ENCODE measurements at regions not wholly inside any gene's neighbourhood (a gene's known extent, or its start where the extent isn't known, plus 50 kb on each side); places are given as distances from the start of the nearest gene placed in this dataset.

- H3K4me2 ChIP-seq (ENCODE audit: low read length): no peak overlapping the region
- no peaks in the 10 kb centered on the region for H3K9me3 ChIP-seq (ENCODE audit: low read length)
- H3K79me2 ChIP-seq (replicated peaks; ENCODE audit: insufficient read depth, low read length): no peaks in the 10 kb centered on the region
- no peaks in the 10 kb centered on the region for H3K27me3 ChIP-seq (ENCODE audit: insufficient read depth, low read depth, low read length)
- no peaks in the 10 kb centered on the region for H3K9me2 ChIP-seq (ENCODE audit: insufficient read depth, low read length)
- H3K4me3 ChIP-seq (ENCODE audit: low read length): no peak overlapping the region
- no peak overlapping the region for H3K9ac ChIP-seq (ENCODE audit: low read length)
- no peak overlapping the region for H2AFZ ChIP-seq (ENCODE audit: low read depth, low read length)
- H3K27ac ChIP-seq (ENCODE audit: low read length): no peak overlapping the region
- no peaks in the 10 kb centered on the region for H4K20me1 ChIP-seq (ENCODE audit: insufficient read depth)
- TF ChIP-seq SMC3 (conservative IDR thresholded peaks at IDR 0.05; ENCODE audit: poor library complexity) (no peak), MXI1 (conservative IDR thresholded peaks at IDR 0.05; ENCODE audit: poor library complexity, severe bottlenecking) (no peak)
- no peaks in the 10 kb centered on the region for H3F3A ChIP-seq (ENCODE audit: insufficient read depth, low read length, poor library complexity, severe bottlenecking)
- no peaks in the 10 kb centered on the region for H3K36me3 ChIP-seq (ENCODE audit: insufficient read depth, low read length)
Measured at GRCh38 chr6:92160226-92160625, 1259.1 kb downstream of the EPHA7 start.

- no peaks in the 10 kb centered on the region for H3K79me2 ChIP-seq (replicated peaks; ENCODE audit: insufficient read depth, low read length)
- H4K20me1 ChIP-seq (ENCODE audit: insufficient read depth): no peaks in the 10 kb centered on the region
- no peaks in the 10 kb centered on the region for H3F3A ChIP-seq (ENCODE audit: insufficient read depth, low read length, poor library complexity, severe bottlenecking)
- H2AFZ ChIP-seq (ENCODE audit: low read depth, low read length): no peak overlapping the region
- TF ChIP-seq MXI1 (conservative IDR thresholded peaks at IDR 0.05; ENCODE audit: poor library complexity, severe bottlenecking) (no peak), SMC3 (conservative IDR thresholded peaks at IDR 0.05; ENCODE audit: poor library complexity) (no peak), REST (IDR thresholded peaks at IDR 0.05; ENCODE audit: borderline replicate concordance) (no peak), POLR2AphosphoS5 (IDR thresholded peaks at IDR 0.05) (no peak), EP300 (conservative IDR thresholded peaks at IDR 0.05; ENCODE audit: poor library complexity, severe bottlenecking) (no peak), RAD21 (conservative IDR thresholded peaks at IDR 0.05) (no peak), EZH2 (IDR thresholded peaks at IDR 0.05; ENCODE audit: borderline replicate concordance, insufficient read depth, low read length, poor library complexity, severe bottlenecking) (no peak), TAF1 (IDR thresholded peaks at IDR 0.05; ENCODE audit: low read depth) (no peak), CTCF (IDR thresholded peaks at IDR 0.05; ENCODE audit: poor library complexity, severe bottlenecking) (no peak)
- H3K27me3 ChIP-seq (ENCODE audit: insufficient read depth, low read depth, low read length): no peaks in the 10 kb centered on the region
- H3K4me2 ChIP-seq (ENCODE audit: low read length): no peak overlapping the region
- H3K9ac ChIP-seq (ENCODE audit: low read length): no peak overlapping the region
- no peaks in the 10 kb centered on the region for H3K9me3 ChIP-seq (ENCODE audit: low read length)
- H3K4me3 ChIP-seq (ENCODE audit: low read length): no peak overlapping the region
- no peaks in the 10 kb centered on the region for H3K36me3 ChIP-seq (ENCODE audit: insufficient read depth, low read length)
- H3K27ac ChIP-seq (ENCODE audit: low read length): no peak overlapping the region
- no peaks in the 10 kb centered on the region for H3K9me2 ChIP-seq (ENCODE audit: insufficient read depth, low read length)
Measured at GRCh38 chr6:92159046-92159445, 1260.3 kb downstream of the EPHA7 start.

- no peaks in the 10 kb centered on the region for H3K9me3 ChIP-seq (ENCODE audit: low read length)
- no peak overlapping the region for H3K4me3 ChIP-seq (ENCODE audit: low read length)
- no peaks in the 10 kb centered on the region for H3K27me3 ChIP-seq (ENCODE audit: insufficient read depth, low read depth, low read length)
- H3K27ac ChIP-seq (ENCODE audit: low read length): no peak overlapping the region
- no peaks in the 10 kb centered on the region for H3K9me2 ChIP-seq (ENCODE audit: insufficient read depth, low read length)
- H3K4me2 ChIP-seq (ENCODE audit: low read length): no peak overlapping the region
- no peaks in the 10 kb centered on the region for H3K36me3 ChIP-seq (ENCODE audit: insufficient read depth, low read length)
- H3K79me2 ChIP-seq (replicated peaks; ENCODE audit: insufficient read depth, low read length): no peaks in the 10 kb centered on the region
- H4K20me1 ChIP-seq (ENCODE audit: insufficient read depth): no peaks in the 10 kb centered on the region
- no peak overlapping the region for H2AFZ ChIP-seq (ENCODE audit: low read depth, low read length)
- no peak overlapping the region for H3K9ac ChIP-seq (ENCODE audit: low read length)
- TF ChIP-seq REST (IDR thresholded peaks at IDR 0.05; ENCODE audit: borderline replicate concordance): no peak
- no peak for TF ChIP-seq SMC3 (conservative IDR thresholded peaks at IDR 0.05; ENCODE audit: poor library complexity)
- TF ChIP-seq EP300 (conservative IDR thresholded peaks at IDR 0.05; ENCODE audit: poor library complexity, severe bottlenecking): no peak
- H3F3A ChIP-seq (ENCODE audit: insufficient read depth, low read length, poor library complexity, severe bottlenecking): no peaks in the 10 kb centered on the region
Measured at GRCh38 chr6:92150553-92150952, 1268.8 kb downstream of the EPHA7 start.
